Right lobe of liver (tissue), 4 donors: ENCODE measurements at regions not wholly inside any gene's neighbourhood (a gene's known extent, or its start where the extent isn't known, plus 50 kb on each side); places are given as distances from the start of the nearest gene placed in this dataset.

Experiments
- POLR2A ChIP-seq: fragments of 450-650 bp; IDR thresholded peaks from one replicate; pipeline ENCODE4 v1.6.1; 2017; ENCODE audit warnings: antibody characterized with exemption, mild to moderate bottlenecking
- TF ChIP-seq, protein P1 (sequence below), 4 donors: fragments of 200-600 bp in 3 of 4; fragments of 450-650 bp in 1 of 4; IDR thresholded peaks; one replicate each; pipeline versions ENCODE4 v1.5.1 to v1.8.0; 2016 to 2022; ENCODE audit warnings: antibody characterized with exemption in 4 of 4, mild to moderate bottlenecking in 2 of 4
- donor health status: DM: no; HTN: no; CAD: no.
- donor health status: DM: no; HTN: no; CAD: no.
- donor health status: DM: no; HTN: yes; CAD: no.

DNA sequence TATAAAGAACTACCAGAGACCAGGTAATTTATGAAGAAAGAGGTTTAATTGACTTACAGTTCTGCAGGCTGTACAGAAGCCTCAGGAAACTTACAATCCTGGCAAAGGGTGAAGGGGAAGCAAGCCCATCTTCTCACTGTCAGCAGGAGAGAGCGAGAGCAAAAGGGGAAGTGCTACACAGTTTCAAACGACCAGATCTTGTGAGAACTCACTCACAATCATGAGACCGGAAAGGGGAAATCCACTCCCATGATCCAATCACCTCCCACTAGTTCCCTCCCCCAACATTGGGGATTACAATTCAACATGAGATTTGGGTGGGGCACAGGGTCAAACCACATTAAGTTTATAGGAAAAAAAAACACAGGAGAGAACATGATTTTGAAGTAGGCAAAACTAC lies 222.1 kb upstream of the SHH start:
- TF ChIP-seq POLR2A = no peak
- TF ChIP-seq, protein P1, sequence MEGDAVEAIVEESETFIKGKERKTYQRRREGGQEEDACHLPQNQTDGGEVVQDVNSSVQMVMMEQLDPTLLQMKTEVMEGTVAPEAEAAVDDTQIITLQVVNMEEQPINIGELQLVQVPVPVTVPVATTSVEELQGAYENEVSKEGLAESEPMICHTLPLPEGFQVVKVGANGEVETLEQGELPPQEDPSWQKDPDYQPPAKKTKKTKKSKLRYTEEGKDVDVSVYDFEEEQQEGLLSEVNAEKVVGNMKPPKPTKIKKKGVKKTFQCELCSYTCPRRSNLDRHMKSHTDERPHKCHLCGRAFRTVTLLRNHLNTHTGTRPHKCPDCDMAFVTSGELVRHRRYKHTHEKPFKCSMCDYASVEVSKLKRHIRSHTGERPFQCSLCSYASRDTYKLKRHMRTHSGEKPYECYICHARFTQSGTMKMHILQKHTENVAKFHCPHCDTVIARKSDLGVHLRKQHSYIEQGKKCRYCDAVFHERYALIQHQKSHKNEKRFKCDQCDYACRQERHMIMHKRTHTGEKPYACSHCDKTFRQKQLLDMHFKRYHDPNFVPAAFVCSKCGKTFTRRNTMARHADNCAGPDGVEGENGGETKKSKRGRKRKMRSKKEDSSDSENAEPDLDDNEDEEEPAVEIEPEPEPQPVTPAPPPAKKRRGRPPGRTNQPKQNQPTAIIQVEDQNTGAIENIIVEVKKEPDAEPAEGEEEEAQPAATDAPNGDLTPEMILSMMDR (IDR thresholded peaks at IDR 0.05) = no peak
